Vagina (tissue), 2 donors: ENCODE measurements at regions not wholly inside any gene's neighbourhood (a gene's known extent, or its start where the extent isn't known, plus 50 kb on each side); places are given as distances from the start of the nearest gene placed in this dataset.

ENCODE experiments used
- CTCF ChIP-seq, 3 experiments: fragments of 450-650 bp in 2 of 3; fragments of 200-600 bp in 1 of 3; sonication (generic) in 1 of 3; IDR thresholded peaks; one replicate each; pipeline ENCODE4 v1.5.1; 2017 to 2019; ENCODE audit warnings: antibody characterized with exemption in 3 of 3, mild to moderate bottlenecking in 2 of 3, moderate library complexity in 2 of 3
- POLR2A ChIP-seq, 2 donors: fragments of 450-650 bp; IDR thresholded peaks; one replicate each; pipeline ENCODE4 v1.6.1; 2017; ENCODE audit warnings: antibody characterized with exemption in 2 of 2, mild to moderate bottlenecking in 2 of 2, moderate library complexity in 2 of 2

- TF ChIP-seq CTCF (IDR thresholded peaks at IDR 0.05) = no peak
- no peak for TF ChIP-seq POLR2A (IDR thresholded peaks at IDR 0.05)
These were observed 89.8 kb upstream of the TUT7 start for GRCh38 chr9:86443992-86444391.
